OCI-LY3 (cell line): ENCODE measurements at regions not wholly inside any gene's neighbourhood (a gene's known extent, or its start where the extent isn't known, plus 50 kb on each side); places are given as distances from the start of the nearest gene placed in this dataset.

Source experiments
- H2AFZ ChIP-seq: fragments of 200-600, 300-600 bp; shearing (Covaris generic); 2 replicates; pipeline ENCODE4 v1.6.0; 2014; ENCODE audit warnings: antibody characterized with exemption, low read depth, low read length
- H3K27ac ChIP-seq: fragments of 200-600, 300-600 bp; sonication (generic); 2 replicates; pipeline ENCODE4 v1.5.1; 2014; ENCODE audit warnings: mild to moderate bottlenecking, low read length, moderate library complexity, mixed read lengths
- H3K27me3 ChIP-seq: fragments of 200-600, 300-600 bp; sonication (generic); 2 replicates; pipeline ENCODE4 v1.6.1; 2014; ENCODE audit warnings: low read depth, low read length, mixed read lengths
- H3K36me3 ChIP-seq: fragments of 200-600, 300-600 bp; sonication (generic); replicated peaks from 2 replicates; pipeline ENCODE3; 2014; ENCODE audit warnings: low read depth, low read length, mixed read lengths
- H3K4me1 ChIP-seq: fragments of 300-600, 200-600 bp; sonication (generic); 2 replicates; pipeline ENCODE4 v1.6.1; 2014; ENCODE audit warnings: low read length, mixed read lengths
- H3K4me2 ChIP-seq: fragments of 200-600, 300-600 bp; sonication (generic); 2 replicates; pipeline ENCODE4 v1.6.1; 2014; ENCODE audit warnings: low read length, mixed read lengths
- H3K4me3 ChIP-seq: fragments of 300-600, 200-600 bp; sonication (generic); 2 replicates; pipeline ENCODE4 v1.5.1; 2014; ENCODE audit warnings: antibody characterized with exemption, mild to moderate bottlenecking, low read length, moderate library complexity
- H3K79me2 ChIP-seq: fragments of 300-600, 200-600 bp; shearing (Covaris generic); 2 replicates; pipeline ENCODE4 v1.6.1; 2014; ENCODE audit warnings: mild to moderate bottlenecking, low read length, mixed read lengths
- H3K9ac ChIP-seq: fragments of 300-600, 200-600 bp; shearing (Covaris generic); 2 replicates; pipeline ENCODE4 v1.6.0; 2014; ENCODE audit warnings: mild to moderate bottlenecking, low read length, moderate library complexity
- H3K9me3 ChIP-seq: fragments of 200-600, 300-600 bp; shearing (Covaris generic); 2 replicates; pipeline ENCODE4 v1.6.1; 2014; ENCODE audit warnings: low read length, mixed read lengths; ENCODE audit not compliant: insufficient read depth
- H4K20me1 ChIP-seq: fragments of 200-600, 300-600 bp; sonication (generic); 2 replicates; pipeline ENCODE4 v1.6.1; 2016; ENCODE audit warnings: low read length, mixed read lengths; ENCODE audit not compliant: insufficient read depth
- EZH2phosphoT487 ChIP-seq: fragments of 200-600 bp; shearing (Covaris generic); IDR thresholded peaks from 2 replicates; pipeline ENCODE4 v1.6.1; 2018; ENCODE audit warnings: antibody characterized with exemption, mixed run types, low read depth
- TF ChIP-seq, protein P1 (sequence below): fragments of 200-600, 300-600 bp; sonication (generic); IDR thresholded peaks from 2 replicates; pipeline ENCODE4 v1.5.1; 2014; ENCODE audit warnings: antibody characterized with exemption, low read length, low read depth

DNA sequence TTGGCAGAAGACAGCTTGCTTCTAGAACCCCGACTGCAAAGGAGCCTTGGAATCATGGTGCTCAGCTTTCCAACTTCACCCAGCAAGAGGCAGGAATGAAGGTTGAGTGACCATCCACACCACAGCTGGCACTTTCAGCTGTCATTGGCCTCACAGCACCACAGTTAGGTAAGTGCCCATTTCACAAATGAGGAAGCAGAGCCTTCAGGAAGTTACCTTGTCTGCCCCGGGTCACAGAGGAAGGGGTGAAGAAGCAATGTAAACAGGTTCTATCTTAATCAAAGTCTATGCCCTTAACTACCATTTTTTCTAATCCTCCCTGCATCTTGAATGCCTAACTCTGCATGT lies 156.0 kb downstream of the GLUL start:
- Histone ChIP-seq H4K20me1 (no peaks in the 10 kb centered on the region), H3K4me3 (no peak overlapping the region), H3K79me2 (no peaks in the 10 kb centered on the region), H3K9me3 (no peaks in the 10 kb centered on the region), H3K9ac (no peak overlapping the region), H3K4me1 (peaks cover 5% of the 10 kb centered on the region; the same call in 1 of the 2 replicates), H2AFZ (peak overlapping the region; percentile 67), H3K27me3 (peaks cover 20% of the 10 kb centered on the region), H3K4me2 (no peak overlapping the region), H3K27ac (no peak overlapping the region), H3K36me3 (no peaks in the 10 kb centered on the region)
- TF ChIP-seq, protein P1, sequence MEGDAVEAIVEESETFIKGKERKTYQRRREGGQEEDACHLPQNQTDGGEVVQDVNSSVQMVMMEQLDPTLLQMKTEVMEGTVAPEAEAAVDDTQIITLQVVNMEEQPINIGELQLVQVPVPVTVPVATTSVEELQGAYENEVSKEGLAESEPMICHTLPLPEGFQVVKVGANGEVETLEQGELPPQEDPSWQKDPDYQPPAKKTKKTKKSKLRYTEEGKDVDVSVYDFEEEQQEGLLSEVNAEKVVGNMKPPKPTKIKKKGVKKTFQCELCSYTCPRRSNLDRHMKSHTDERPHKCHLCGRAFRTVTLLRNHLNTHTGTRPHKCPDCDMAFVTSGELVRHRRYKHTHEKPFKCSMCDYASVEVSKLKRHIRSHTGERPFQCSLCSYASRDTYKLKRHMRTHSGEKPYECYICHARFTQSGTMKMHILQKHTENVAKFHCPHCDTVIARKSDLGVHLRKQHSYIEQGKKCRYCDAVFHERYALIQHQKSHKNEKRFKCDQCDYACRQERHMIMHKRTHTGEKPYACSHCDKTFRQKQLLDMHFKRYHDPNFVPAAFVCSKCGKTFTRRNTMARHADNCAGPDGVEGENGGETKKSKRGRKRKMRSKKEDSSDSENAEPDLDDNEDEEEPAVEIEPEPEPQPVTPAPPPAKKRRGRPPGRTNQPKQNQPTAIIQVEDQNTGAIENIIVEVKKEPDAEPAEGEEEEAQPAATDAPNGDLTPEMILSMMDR: no peak
- TF ChIP-seq EZH2phosphoT487: no peak

GRCh38 chr1:182229921-182230491 lies 161.6 kb downstream of the GLUL start:
- Histone ChIP-seq H4K20me1 (no peaks in the 10 kb centered on the region), H3K4me2 (no peak overlapping the region), H3K27me3 (peaks cover 22% of the 10 kb centered on the region), H3K79me2 (no peaks in the 10 kb centered on the region), H3K4me1 (no peaks in the 10 kb centered on the region), H3K36me3 (no peaks in the 10 kb centered on the region), H3K9ac (no peak overlapping the region), H2AFZ (no peak overlapping the region), H3K4me3 (no peak overlapping the region), H3K27ac (no peak overlapping the region), H3K9me3 (no peaks in the 10 kb centered on the region)
- TF ChIP-seq, protein P1: no peak
- TF ChIP-seq EZH2phosphoT487: no peak

- no peaks in the 10 kb centered on the region for H3K4me1 ChIP-seq
- no peak overlapping the region for H3K4me2 ChIP-seq
- no peaks in the 10 kb centered on the region for H3K79me2 ChIP-seq
- no peaks in the 10 kb centered on the region for H3K9me3 ChIP-seq
- H3K9ac ChIP-seq: no peak overlapping the region
- no peak overlapping the region for H3K27ac ChIP-seq
- no peak overlapping the region for H2AFZ ChIP-seq
- no peaks in the 10 kb centered on the region for H3K36me3 ChIP-seq
- H3K4me3 ChIP-seq: no peak overlapping the region
- no peaks in the 10 kb centered on the region for H4K20me1 ChIP-seq
- peaks cover 22% of the 10 kb centered on the region for H3K27me3 ChIP-seq
- TF ChIP-seq, protein P1: no peak
- no peak for TF ChIP-seq EZH2phosphoT487
Measured at GRCh38 chr1:182229451-182229850, 162.1 kb downstream of the GLUL start.

DNA sequence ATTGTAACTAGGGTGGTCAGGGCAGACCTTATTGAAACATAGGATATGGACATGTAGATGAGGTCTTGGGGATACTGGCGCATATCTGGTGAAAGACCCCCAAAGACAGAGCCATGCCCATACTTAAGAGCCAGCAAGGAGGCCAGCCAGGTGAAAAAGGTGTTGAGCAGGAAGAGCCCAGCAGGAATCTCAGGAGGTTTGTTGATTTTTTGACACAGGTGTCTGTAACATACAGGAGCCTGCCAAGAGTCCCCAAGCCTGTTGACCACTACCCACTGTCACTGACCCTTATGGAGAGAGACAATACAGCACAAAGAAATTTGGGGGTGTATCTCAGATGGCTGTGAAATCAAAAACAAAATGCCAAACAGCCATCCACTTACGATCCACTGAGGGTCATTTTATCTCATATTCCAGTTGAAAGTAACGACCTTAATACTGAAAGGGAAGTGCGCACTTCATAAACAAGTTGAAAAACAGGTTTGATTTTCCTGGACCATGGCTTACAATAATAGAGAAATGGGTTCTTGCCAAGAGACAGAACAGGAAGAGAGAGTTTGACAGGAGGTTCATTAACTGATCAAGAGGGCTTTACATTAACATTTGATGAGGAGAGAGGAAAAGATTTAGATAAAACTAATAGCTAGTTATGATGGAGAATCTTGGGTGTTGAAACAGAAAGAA lies 163.6 kb downstream of the GLUL start:
- H3K9ac ChIP-seq: no peak overlapping the region
- no peaks in the 10 kb centered on the region for H3K9me3 ChIP-seq
- H4K20me1 ChIP-seq: no peaks in the 10 kb centered on the region
- no peak overlapping the region for H2AFZ ChIP-seq
- no peak overlapping the region for H3K27ac ChIP-seq
- TF ChIP-seq EZH2phosphoT487: no peak
- TF ChIP-seq, protein P1: no peak
- no peaks in the 10 kb centered on the region for H3K79me2 ChIP-seq
- no peak overlapping the region for H3K4me2 ChIP-seq
- no peak overlapping the region for H3K4me3 ChIP-seq
- no peaks in the 10 kb centered on the region for H3K36me3 ChIP-seq
- no peaks in the 10 kb centered on the region for H3K4me1 ChIP-seq
- H3K27me3 ChIP-seq: peaks cover 19% of the 10 kb centered on the region
